ENCODE measurements at regions not wholly inside any gene's neighbourhood (a gene's known extent, or its start where the extent isn't known, plus 50 kb on each side); places are given as distances from the start of the nearest gene placed in this dataset.
A peak's percentile ranks its signal among the peaks of the same experiment; 100 is the strongest.

GRCh38 chr15:68482246-68482645 is 50.3 kb upstream of the ITGA11 start:
- peaks cover 0 to 13% (median 0%) of the 10 kb centered on the region in 3 donors for H3K27me3 ChIP-seq (ENCODE audit: control insufficient read depth in 3 of 3, insufficient read depth in 3 of 3, low read length in 3 of 3)
- no peaks in the 10 kb centered on the region for H3K9me3 ChIP-seq (ENCODE audit: control insufficient read depth in 2 of 2, insufficient read depth in 1 of 2, low read depth in 1 of 2, low read length in 1 of 2)
- H3K4me1 ChIP-seq (ENCODE audit: control insufficient read depth in 3 of 3, insufficient read depth in 2 of 3, low read depth in 1 of 3, low read length in 2 of 3), result peaks cover 0 to 5% (median 0%) of the 10 kb centered on the region in 3 donors
- no peak overlapping the region for H3K27ac ChIP-seq (ENCODE audit: low read depth in 1 of 3, low read length in 2 of 3)
- WGBS, 3 donors, result 75 to 88% (median 76%) methylated on average over 4 of the region's 4 CpGs
- no peaks in the 10 kb centered on the region for H3K36me3 ChIP-seq (ENCODE audit: control insufficient read depth in 3 of 3, insufficient read depth in 2 of 3, low read depth in 1 of 3, low read length in 3 of 3)
- DNase-seq, result no peak
- no peak overlapping the region for H3K4me3 ChIP-seq (ENCODE audit: low read depth in 1 of 3, low read length in 3 of 3)
- no peak for FAIRE-seq

GRCh38 chr15:68483165-68483564 is 51.2 kb upstream of the ITGA11 start:
- Histone ChIP-seq H3K9me3 (ENCODE audit: control insufficient read depth in 2 of 2, insufficient read depth in 1 of 2, low read depth in 1 of 2, low read length in 1 of 2) (no peaks in the 10 kb centered on the region), H3K4me1 (ENCODE audit: control insufficient read depth in 3 of 3, insufficient read depth in 2 of 3, low read depth in 1 of 3, low read length in 2 of 3) (peaks cover 0 to 5% (median 0%) of the 10 kb centered on the region in 3 donors), H3K27ac (ENCODE audit: low read depth in 1 of 3, low read length in 2 of 3) (no peak overlapping the region), H3K36me3 (ENCODE audit: control insufficient read depth in 3 of 3, insufficient read depth in 2 of 3, low read depth in 1 of 3, low read length in 3 of 3) (no peaks in the 10 kb centered on the region), H3K27me3 (ENCODE audit: control insufficient read depth in 3 of 3, insufficient read depth in 3 of 3, low read length in 3 of 3) (peaks cover 0 to 13% (median 0%) of the 10 kb centered on the region in 3 donors), H3K4me3 (ENCODE audit: low read depth in 1 of 3, low read length in 3 of 3) (no peak overlapping the region)
- FAIRE-seq (no peak), DNase-seq (no peak)
- 67 to 88% (median 78%) methylated on average over 3 of the region's 3 CpGs for WGBS, 3 donors

- H3K27me3 ChIP-seq (ENCODE audit: control insufficient read depth in 3 of 3, insufficient read depth in 3 of 3, low read length in 3 of 3), result peaks cover 0 to 17% (median 0%) of the 10 kb centered on the region in 3 donors
- H3K36me3 ChIP-seq (ENCODE audit: control insufficient read depth in 3 of 3, insufficient read depth in 2 of 3, low read depth in 1 of 3, low read length in 3 of 3), result no peaks in the 10 kb centered on the region
- FAIRE-seq, result no peak
- no peaks in the 10 kb centered on the region for H3K9me3 ChIP-seq (ENCODE audit: control insufficient read depth in 2 of 2, insufficient read depth in 1 of 2, low read depth in 1 of 2, low read length in 1 of 2)
- no peak overlapping the region for H3K27ac ChIP-seq (ENCODE audit: low read depth in 1 of 3, low read length in 2 of 3)
- H3K4me1 ChIP-seq (ENCODE audit: control insufficient read depth in 3 of 3, insufficient read depth in 2 of 3, low read depth in 1 of 3, low read length in 2 of 3), result peaks cover 0 to 5% (median 0%) of the 10 kb centered on the region in 3 donors
- H3K4me3 ChIP-seq (ENCODE audit: low read depth in 1 of 3, low read length in 3 of 3), result no peak overlapping the region
- DNase-seq, result no peak
These were observed 52.3 kb upstream of the ITGA11 start for GRCh38 chr15:68484220-68484619.

- 62 to 64% (median 62%) methylated on average over 14 of the region's 14 CpGs for WGBS, 3 donors
- Histone ChIP-seq H3K4me3 (ENCODE audit: low read depth in 1 of 3, low read length in 3 of 3) (no peak overlapping the region), H3K9me3 (ENCODE audit: control insufficient read depth in 2 of 2, insufficient read depth in 1 of 2, low read depth in 1 of 2, low read length in 1 of 2) (no peaks in the 10 kb centered on the region), H3K36me3 (ENCODE audit: control insufficient read depth in 3 of 3, insufficient read depth in 2 of 3, low read depth in 1 of 3, low read length in 3 of 3) (no peaks in the 10 kb centered on the region), H3K27ac (ENCODE audit: low read depth in 1 of 3, low read length in 2 of 3) (peak overlapping the region in 1 of 3 donors; percentile 50), H3K27me3 (ENCODE audit: control insufficient read depth in 3 of 3, insufficient read depth in 3 of 3, low read length in 3 of 3) (peaks cover 0 to 17% (median 0%) of the 10 kb centered on the region in 3 donors), H3K4me1 (ENCODE audit: control insufficient read depth in 3 of 3, insufficient read depth in 2 of 3, low read depth in 1 of 3, low read length in 2 of 3) (peaks cover 0 to 5% (median 0%) of the 10 kb centered on the region in 3 donors)
- DNase-seq, result no peak
- FAIRE-seq, result no peak
These were observed 52.9 kb upstream of the ITGA11 start for GRCh38 chr15:68484696-68485400.

- no peak overlapping the region for H3K4me3 ChIP-seq (ENCODE audit: low read depth in 1 of 3, low read length in 3 of 3)
- H3K4me1 ChIP-seq (ENCODE audit: control insufficient read depth in 3 of 3, insufficient read depth in 2 of 3, low read depth in 1 of 3, low read length in 2 of 3), result peaks cover 0 to 5% (median 0%) of the 10 kb centered on the region in 3 donors
- no peaks in the 10 kb centered on the region for H3K36me3 ChIP-seq (ENCODE audit: control insufficient read depth in 3 of 3, insufficient read depth in 2 of 3, low read depth in 1 of 3, low read length in 3 of 3)
- no peak overlapping the region for H3K27ac ChIP-seq (ENCODE audit: low read depth in 1 of 3, low read length in 2 of 3)
- peaks cover 0 to 15% (median 0%) of the 10 kb centered on the region in 3 donors for H3K27me3 ChIP-seq (ENCODE audit: control insufficient read depth in 3 of 3, insufficient read depth in 3 of 3, low read length in 3 of 3)
- no peaks in the 10 kb centered on the region for H3K9me3 ChIP-seq (ENCODE audit: control insufficient read depth in 2 of 2, insufficient read depth in 1 of 2, low read depth in 1 of 2, low read length in 1 of 2)
- 55 to 74% (median 56%) methylated on average over 6 of the region's 6 CpGs for WGBS, 3 donors
- DNase-seq (peak in 1 of 2 donors; percentile 47), FAIRE-seq (no peak)
These were observed 53.9 kb upstream of the ITGA11 start for GRCh38 chr15:68485721-68486360.

- no peak overlapping the region for H3K4me3 ChIP-seq (ENCODE audit: low read depth in 1 of 3, low read length in 3 of 3)
- 48 to 80% (median 68%) methylated on average over 5 of the region's 5 CpGs for WGBS, 3 donors
- DNase-seq (no peak), FAIRE-seq (no peak)
- no peaks in the 10 kb centered on the region for H3K9me3 ChIP-seq (ENCODE audit: control insufficient read depth in 2 of 2, insufficient read depth in 1 of 2, low read depth in 1 of 2, low read length in 1 of 2)
- peaks cover 0 to 5% (median 0%) of the 10 kb centered on the region in 3 donors for H3K4me1 ChIP-seq (ENCODE audit: control insufficient read depth in 3 of 3, insufficient read depth in 2 of 3, low read depth in 1 of 3, low read length in 2 of 3)
- peaks cover 0 to 14% (median 3%) of the 10 kb centered on the region in 3 donors for H3K27me3 ChIP-seq (ENCODE audit: control insufficient read depth in 3 of 3, insufficient read depth in 3 of 3, low read length in 3 of 3)
- peak overlapping the region in 1 of 3 donors; percentile 34 for H3K27ac ChIP-seq (ENCODE audit: low read depth in 1 of 3, low read length in 2 of 3)
- H3K36me3 ChIP-seq (ENCODE audit: control insufficient read depth in 3 of 3, insufficient read depth in 2 of 3, low read depth in 1 of 3, low read length in 3 of 3), result no peaks in the 10 kb centered on the region
These were observed 55.3 kb upstream of the ITGA11 start for GRCh38 chr15:68487087-68487843.

- DNase-seq (no peak), FAIRE-seq (no peak)
- peaks cover 0 to 13% (median 3%) of the 10 kb centered on the region in 3 donors for H3K27me3 ChIP-seq (ENCODE audit: control insufficient read depth in 3 of 3, insufficient read depth in 3 of 3, low read length in 3 of 3)
- no peak overlapping the region for H3K4me3 ChIP-seq (ENCODE audit: low read depth in 1 of 3, low read length in 3 of 3)
- no peaks in the 10 kb centered on the region for H3K9me3 ChIP-seq (ENCODE audit: control insufficient read depth in 2 of 2, insufficient read depth in 1 of 2, low read depth in 1 of 2, low read length in 1 of 2)
- no peak overlapping the region for H3K27ac ChIP-seq (ENCODE audit: low read depth in 1 of 3, low read length in 2 of 3)
- peaks cover 0 to 5% (median 0%) of the 10 kb centered on the region in 3 donors for H3K4me1 ChIP-seq (ENCODE audit: control insufficient read depth in 3 of 3, insufficient read depth in 2 of 3, low read depth in 1 of 3, low read length in 2 of 3)
- no peaks in the 10 kb centered on the region for H3K36me3 ChIP-seq (ENCODE audit: control insufficient read depth in 3 of 3, insufficient read depth in 2 of 3, low read depth in 1 of 3, low read length in 3 of 3)
- WGBS, 3 donors, result 32 to 52% (median 40%) methylated on average over 5 of the region's 5 CpGs
These were observed 56.3 kb upstream of the ITGA11 start for GRCh38 chr15:68488290-68488689.

GRCh38 chr15:68488966-68489365 is 57.0 kb upstream of the ITGA11 start:
- H3K4me1 ChIP-seq (ENCODE audit: control insufficient read depth in 3 of 3, insufficient read depth in 2 of 3, low read depth in 1 of 3, low read length in 2 of 3), result peaks cover 0 to 5% (median 0%) of the 10 kb centered on the region in 3 donors
- no peaks in the 10 kb centered on the region for H3K9me3 ChIP-seq (ENCODE audit: control insufficient read depth in 2 of 2, insufficient read depth in 1 of 2, low read depth in 1 of 2, low read length in 1 of 2)
- 74 to 89% (median 80%) methylated on average over 5 of the region's 5 CpGs for WGBS, 3 donors
- H3K4me3 ChIP-seq (ENCODE audit: low read depth in 1 of 3, low read length in 3 of 3), result no peak overlapping the region
- peaks cover 0 to 11% (median 3%) of the 10 kb centered on the region in 3 donors for H3K27me3 ChIP-seq (ENCODE audit: control insufficient read depth in 3 of 3, insufficient read depth in 3 of 3, low read length in 3 of 3)
- H3K36me3 ChIP-seq (ENCODE audit: control insufficient read depth in 3 of 3, insufficient read depth in 2 of 3, low read depth in 1 of 3, low read length in 3 of 3), result no peaks in the 10 kb centered on the region
- no peak overlapping the region for H3K27ac ChIP-seq (ENCODE audit: low read depth in 1 of 3, low read length in 2 of 3)
- DNase-seq (no peak), FAIRE-seq (no peak)

Measured in small intestine (tissue), 7 donors.